ENCODE measurements at regions not wholly inside any gene's neighbourhood (a gene's known extent, or its start where the extent isn't known, plus 50 kb on each side); places are given as distances from the start of the nearest gene placed in this dataset.
A peak's percentile ranks its signal among the peaks of the same experiment; 100 is the strongest.

DNA sequence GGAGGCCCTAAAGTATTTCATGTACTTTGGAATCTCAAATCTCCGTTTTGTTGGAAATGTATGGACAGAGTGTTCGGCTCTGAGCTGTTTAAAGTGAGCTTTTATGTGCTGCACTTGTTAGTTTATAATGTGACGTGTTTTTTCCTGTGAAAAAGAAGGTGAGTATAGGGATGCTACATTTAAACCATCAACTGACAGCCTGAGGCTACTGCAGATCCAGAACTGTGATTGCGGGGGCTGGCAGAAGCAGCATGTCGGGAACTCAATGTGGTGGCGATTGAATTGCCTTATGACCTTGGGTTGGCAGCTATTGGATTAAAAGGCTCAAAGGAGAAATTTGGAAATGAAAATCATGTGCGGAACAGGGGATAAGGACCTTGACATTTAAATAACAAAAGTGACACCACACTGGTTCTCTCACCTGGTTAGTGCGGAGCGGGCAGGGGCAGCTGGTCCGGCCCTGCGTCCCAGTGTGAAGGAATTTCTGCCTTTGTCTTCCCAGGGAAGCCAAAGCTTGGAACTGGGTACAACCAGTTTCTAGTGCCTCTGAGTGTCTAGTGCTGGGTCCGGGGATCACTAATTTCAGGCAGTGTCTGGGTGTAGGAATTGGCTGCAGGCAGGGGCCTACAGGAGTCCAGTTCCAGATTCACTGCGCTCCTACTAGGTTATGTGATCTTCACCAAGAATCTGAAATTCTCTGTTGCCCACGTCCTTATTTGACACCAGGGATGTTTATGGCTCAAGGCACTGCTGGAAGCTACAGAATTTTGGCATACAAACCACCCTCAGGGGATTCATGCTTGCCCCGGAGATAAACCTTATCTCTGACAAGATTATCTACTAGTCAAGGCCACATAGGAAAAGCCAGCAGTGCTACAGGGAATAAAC is 120.7 kb upstream of the ERCC6L2 start:
- DNase-seq: no peak

DNA sequence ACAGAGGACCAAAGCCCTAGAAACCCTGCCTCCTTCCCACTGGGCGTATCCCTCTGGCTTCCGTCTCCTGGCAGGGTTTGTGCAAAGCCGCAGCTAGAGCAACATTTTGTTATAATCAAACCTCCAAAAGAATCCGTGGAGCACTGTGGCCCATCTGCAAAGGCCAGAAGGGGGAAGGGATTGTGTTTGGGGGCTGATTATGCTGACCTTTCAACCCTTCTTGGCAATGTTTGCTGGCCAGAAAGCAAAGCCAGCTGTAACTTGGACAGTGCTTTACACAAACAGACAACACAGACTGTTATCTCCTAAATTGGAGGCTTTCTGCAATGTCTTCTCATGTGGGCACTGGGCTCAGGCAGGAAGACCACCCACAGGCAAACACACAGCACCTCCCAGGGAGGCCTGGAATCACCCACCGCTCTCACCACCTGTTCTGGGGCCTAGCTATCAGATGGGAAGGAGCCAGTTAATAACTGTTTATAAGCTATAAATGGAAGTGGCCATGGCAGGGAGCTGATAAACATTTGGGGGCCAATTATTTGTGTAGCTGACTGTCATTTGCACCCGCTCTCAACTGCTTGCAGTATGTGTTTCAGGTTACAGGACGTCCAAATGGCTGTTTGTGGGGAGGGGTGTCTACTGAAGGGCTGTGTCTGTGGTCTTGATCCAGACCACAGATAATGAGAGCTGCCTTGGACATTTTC is 121.6 kb upstream of the ERCC6L2 start:
- no peak for DNase-seq

GRCh38 chr9:95752129-95752731 is 123.3 kb upstream of the ERCC6L2 start:
- no peak for DNase-seq

- DNase-seq: no peak
Measured at GRCh38 chr9:95751520-95751790, 124.0 kb upstream of the ERCC6L2 start.

DNA sequence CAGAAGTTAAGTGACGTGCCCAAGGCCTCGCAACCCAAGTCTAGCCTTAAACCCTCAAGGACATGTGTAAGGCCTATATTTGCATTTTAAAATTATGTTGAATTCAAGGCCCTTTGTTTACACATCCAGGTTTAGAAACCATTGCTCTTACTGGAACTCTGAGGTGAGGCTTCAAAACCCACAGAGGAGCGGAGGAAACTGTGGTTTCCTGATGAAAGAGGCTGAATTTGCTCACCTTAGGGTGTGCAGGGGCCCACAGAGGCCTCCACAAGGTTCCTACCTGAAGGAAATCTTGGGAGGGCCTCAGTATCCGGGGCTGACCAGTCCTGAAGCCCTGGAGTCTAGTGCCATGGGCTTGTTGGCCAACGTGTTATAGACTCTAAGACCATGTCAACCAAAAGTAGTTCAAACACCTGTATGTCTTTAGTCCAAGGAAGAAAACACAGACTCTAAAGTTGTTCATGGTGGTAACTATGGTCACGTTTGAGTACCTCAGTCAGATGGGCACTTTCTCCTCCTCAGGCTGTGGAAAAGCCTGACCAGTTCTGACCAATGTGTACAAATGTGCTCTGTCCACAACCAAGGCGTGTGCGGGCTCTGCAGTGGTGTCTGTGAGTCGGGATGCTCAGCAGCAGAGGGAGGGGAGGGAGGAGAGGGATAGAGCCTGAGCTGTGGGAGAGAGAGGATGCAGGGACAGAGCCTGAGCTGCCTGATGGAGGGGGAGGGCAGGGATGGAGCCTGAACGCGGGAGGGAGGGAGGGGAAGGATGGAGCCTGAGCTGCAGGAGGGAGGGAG is 124.6 kb upstream of the ERCC6L2 start:
- no peak for DNase-seq

- DNase-seq: no peak
Measured at GRCh38 chr9:95749493-95749892, 126.0 kb upstream of the ERCC6L2 start.

- no peak for DNase-seq
Measured at GRCh38 chr9:95746408-95747180, 128.9 kb upstream of the ERCC6L2 start.

- no peak for DNase-seq
Measured at GRCh38 chr9:95742821-95743220, 132.7 kb upstream of the ERCC6L2 start.

DNA sequence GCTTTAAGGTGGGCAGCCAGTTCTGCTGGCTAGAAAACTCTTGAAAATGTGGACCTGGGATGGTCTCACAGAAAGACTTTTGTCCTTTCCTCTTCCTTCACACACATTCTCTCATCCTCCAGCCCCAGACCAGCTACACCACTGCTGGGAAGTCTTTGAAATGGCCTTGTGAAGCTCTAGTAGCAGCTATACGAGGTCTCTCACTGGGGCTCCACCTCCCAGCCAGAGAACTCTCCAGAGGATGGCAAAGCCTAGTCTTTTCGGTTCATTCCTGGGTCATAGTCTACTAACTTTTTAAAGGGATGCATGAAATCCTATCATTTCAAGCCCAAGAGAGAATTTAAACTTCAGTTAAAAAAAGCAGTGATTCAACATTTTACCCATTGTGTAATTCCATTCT is 133.9 kb upstream of the ERCC6L2 start:
- DNase-seq: no peak

- no peak for DNase-seq
Measured at GRCh38 chr9:95740217-95741004, 135.1 kb upstream of the ERCC6L2 start.

DNA sequence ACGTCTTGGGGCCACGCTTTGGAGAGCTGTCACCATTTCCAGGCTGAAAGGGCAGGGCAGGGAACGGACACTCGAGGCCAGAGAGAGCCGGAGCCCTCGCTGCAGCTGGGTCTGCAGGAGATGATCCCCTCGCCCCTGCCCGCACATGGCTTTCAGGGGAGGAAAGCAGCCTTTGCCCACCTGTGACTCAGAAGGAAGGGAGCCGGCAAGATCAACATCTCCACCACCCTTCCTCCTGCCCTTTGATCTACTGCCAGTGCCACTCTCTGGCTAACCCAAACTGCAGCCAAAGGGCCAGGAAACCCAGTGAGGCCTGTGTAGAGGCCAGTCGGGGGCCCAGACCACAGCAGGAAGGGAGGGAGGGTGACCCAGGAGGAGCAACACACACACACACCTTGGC is 137.1 kb upstream of the ERCC6L2 start:
- DNase-seq: no peak

GRCh38 chr9:95736891-95737522 is 138.5 kb upstream of the ERCC6L2 start:
- DNase-seq: no peak

DNA sequence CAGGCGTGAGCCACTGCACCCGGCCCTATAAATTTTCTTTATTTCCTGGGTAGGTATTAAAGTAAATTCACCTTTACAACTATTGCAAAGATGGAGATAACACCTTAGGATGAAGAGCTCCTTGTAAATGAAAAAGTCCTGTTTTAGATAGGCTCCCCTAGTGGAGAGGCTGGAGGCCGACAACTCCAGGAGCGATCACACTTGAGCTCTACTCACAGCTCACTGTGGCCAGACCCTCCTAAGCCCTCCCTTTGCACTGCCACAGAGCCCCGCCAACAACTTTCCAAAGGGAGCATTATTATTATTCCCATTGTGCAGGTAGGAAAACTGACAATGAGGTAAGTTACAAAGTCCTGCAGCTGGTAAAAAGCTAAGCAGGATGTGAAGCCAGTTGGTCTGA is 139.1 kb upstream of the ERCC6L2 start:
- DNase-seq: peak; percentile 10

GRCh38 chr9:95735701-95736100 is 139.8 kb upstream of the ERCC6L2 start:
- no peak for DNase-seq

GRCh38 chr9:95733741-95734666 is 141.5 kb upstream of the ERCC6L2 start:
- DNase-seq: no peak

DNA sequence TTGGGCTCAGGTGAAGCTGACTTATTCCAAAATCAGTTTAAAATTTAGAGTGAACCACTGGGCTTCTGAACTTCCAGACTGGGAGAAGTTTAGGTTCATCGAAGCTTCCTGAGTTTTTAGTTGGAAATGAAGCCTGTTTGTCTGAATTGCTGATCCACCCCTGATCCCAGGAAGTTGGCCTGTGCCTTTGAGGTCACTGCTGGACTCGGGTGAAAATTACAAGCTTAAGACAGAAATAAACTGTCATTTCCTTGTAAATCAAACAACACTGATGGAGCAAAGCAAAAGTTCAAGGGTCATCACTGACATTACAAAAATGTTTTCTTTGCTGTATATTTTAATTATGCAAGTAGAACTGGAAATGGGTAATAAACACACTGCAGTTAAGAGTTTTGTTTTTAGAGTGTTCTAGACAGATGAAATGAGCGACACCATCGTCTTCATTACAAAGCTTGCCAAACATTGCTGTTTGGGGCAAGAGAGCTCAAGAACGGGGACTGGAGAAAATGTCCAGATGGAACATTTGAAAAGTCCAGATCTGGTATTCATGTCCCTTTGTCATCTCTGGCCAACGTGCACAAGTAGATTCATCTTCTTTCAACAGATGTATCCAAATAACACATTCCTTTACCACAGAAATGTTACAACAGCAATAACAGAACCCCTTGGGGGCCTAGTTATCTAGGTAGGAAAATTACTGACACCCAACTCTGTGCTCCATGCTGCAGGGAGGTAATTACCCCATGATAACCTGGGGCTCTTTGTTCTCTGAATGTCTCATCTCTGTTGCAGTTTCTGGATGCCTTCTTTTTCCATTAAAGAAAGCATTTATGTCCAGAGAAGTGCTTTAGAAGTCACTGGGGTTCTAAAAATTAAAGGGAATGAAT is 142.4 kb upstream of the ERCC6L2 start:
- no peak for DNase-seq

DNA sequence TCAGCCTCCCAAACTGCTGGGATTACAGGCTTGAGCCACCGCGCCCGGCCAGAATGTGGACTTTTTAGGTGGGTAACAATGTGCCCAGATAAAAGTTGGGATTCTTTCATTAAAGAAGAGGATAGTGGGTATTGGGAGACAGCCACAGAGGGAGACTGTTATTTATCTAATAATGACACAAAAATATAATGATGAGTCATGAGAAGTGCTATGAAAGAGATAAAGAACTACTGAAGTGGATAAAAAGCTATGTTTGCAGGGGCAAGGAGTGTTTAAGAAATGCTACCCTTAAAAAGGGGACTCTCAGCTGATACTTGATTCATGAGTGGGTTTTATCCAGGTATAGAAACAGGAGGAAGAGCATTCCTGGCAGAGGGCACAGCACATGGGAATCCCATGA is 143.6 kb upstream of the ERCC6L2 start:
- DNase-seq: peak; percentile 49

GRCh38 chr9:95729669-95730368 is 145.7 kb upstream of the ERCC6L2 start:
- no peak for DNase-seq

All from hematopoietic multipotent progenitor cell treated with erythropoietin and hydrocortisone succinate and interleukin-3 and kit ligand, for 8 days (in vitro differentiated cells).